T-helper 2 cell treated with Interferon-gamma antibody and Interleukin-4, amounts not matched to agents 5 μg/mL and 100 μg/mL, for 36 hours (primary cell): ENCODE measurements at regions not wholly inside any gene's neighbourhood (a gene's known extent, or its start where the extent isn't known, plus 50 kb on each side); places are given as distances from the start of the nearest gene placed in this dataset.
"Not testable (repeated sequence)": the region's sequence is repeated elsewhere in the genome, so short reads cannot be mapped to it uniquely, and the experiment has no call there.

ENCODE experiments used
- DNase-seq: peaks from one replicate; pipeline ENCODE4 v3.0.0; 2021; ENCODE audit warnings: low spot score
- H3K27ac Mint-ChIP-seq: one replicate; pipeline ENCODE4 v1.8.0; 2021; ENCODE audit warnings: mild to moderate bottlenecking, mixed read lengths
- H3K27me3 Mint-ChIP-seq: one replicate; pipeline ENCODE4 v1.8.0; 2021; ENCODE audit warnings: low read depth, mixed read lengths
- H3K36me3 Mint-ChIP-seq: one replicate; pipeline ENCODE4 v1.8.0; 2021; ENCODE audit warnings: low read depth, mixed read lengths
- H3K4me1 Mint-ChIP-seq: one replicate; pipeline ENCODE4 v1.8.0; 2021; ENCODE audit warnings: low read depth, mixed read lengths
- H3K4me3 Mint-ChIP-seq: one replicate; pipeline ENCODE4 v1.8.0; 2022; ENCODE audit warnings: mild to moderate bottlenecking, moderate library complexity, mixed read lengths
- H3K9me3 Mint-ChIP-seq: one replicate; pipeline ENCODE4 v1.8.0; 2021; ENCODE audit warnings: mixed read lengths

DNA sequence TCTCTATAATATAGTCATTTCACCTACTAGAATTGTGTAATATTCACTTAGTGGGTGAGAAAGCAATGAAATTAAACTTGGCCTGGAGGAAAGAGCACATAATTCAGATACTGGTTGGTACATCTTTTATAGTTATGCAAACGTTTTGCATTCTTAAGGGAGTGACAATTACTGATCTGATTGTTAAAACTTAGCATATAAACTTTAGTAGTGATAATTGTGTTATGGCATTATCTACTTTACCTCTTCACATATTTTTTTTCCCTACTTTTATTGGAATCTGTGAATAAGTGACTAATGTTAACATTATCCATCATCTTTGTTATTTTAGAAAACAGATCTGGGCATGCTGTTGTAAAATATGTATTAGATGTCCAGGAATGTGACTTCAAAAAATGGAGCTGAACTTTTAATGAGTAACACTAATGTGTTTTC lies 217.4 kb upstream of the GIMD1 start:
- Mint-ChIP-seq H3K4me1 (no peaks in the 10 kb centered on the region), H3K27me3 (no peaks in the 10 kb centered on the region), H3K36me3 (no peaks in the 10 kb centered on the region), H3K27ac (no peak overlapping the region), H3K9me3 (no peaks in the 10 kb centered on the region), H3K4me3 (no peak overlapping the region)
- no peak for DNase-seq

DNA sequence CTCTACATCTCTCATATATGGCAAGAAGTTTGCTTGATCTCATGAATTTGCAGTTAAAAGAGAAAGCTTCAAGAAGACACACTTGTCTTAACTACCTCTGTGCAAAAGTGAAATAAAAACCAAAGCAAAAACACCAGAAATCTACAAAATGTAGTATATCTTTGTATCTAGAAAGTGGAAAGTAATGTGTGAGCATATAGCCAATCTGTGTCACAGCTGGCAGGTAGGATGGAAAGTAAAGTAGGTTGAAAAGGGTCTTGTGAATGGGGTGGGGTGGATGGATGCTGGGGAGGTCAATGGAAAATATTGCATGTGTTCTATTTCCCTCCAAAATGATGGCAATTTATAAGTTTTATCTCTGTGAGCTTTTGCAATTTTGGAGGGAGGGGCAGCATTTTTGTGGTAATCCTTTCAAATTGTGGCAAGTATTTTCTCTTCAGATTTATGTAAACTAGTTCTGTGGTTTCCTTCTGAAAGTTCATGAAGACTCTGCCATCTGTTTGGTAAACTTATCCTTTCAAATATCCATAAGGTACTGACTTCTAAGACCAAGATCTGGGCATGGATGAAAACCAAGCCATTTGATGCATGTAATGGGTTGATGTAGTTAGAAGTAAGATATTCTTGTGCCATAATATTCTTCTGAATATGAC lies 215.9 kb upstream of the GIMD1 start:
- no peak overlapping the region for H3K4me3 Mint-ChIP-seq
- DNase-seq: no peak
- no peaks in the 10 kb centered on the region for H3K27me3 Mint-ChIP-seq
- no peak overlapping the region for H3K27ac Mint-ChIP-seq
- no peaks in the 10 kb centered on the region for H3K36me3 Mint-ChIP-seq
- H3K9me3 Mint-ChIP-seq: no peaks in the 10 kb centered on the region
- no peaks in the 10 kb centered on the region for H3K4me1 Mint-ChIP-seq

DNA sequence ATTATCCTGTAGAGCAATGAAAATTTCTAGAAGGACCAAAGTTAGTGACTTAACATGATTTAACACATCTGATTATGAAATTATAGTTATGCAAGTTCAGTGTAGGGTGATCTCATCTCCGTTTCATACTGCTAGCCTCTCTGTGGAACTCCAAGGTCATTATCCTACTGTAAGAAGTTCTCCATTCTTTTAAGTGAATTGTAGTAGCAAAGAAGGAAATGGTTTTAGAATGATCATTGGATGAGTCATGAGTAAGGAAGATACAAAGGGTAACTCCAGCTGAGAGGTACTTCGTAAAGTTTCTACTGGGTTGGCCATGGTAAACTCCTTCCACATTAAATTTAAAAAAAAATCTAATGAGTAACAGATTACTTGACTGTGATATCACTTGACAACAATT lies 215.0 kb upstream of the GIMD1 start:
- Mint-ChIP-seq H3K27ac (no peak overlapping the region), H3K9me3 (no peaks in the 10 kb centered on the region), H3K4me3 (no peak overlapping the region), H3K27me3 (no peaks in the 10 kb centered on the region), H3K36me3 (no peaks in the 10 kb centered on the region), H3K4me1 (no peaks in the 10 kb centered on the region)
- no peak for DNase-seq

DNA sequence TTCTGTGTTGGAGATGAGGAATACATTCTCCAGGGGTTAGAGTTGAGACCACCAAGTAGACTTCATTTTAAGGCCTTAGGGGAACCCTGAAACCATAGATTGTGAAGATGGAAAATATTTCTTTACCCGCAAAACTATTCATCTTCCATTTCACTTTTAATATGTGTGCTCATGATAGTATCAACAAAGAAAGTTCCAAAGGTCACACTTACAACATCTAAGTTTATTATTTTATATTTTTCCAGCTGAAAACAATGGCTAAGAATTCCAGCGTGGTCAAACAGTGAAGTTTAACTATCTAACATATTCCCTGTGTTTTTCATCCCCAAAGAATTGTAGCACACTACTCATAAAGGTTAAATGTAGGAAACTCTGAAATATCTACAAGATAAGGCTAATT lies 214.5 kb upstream of the GIMD1 start:
- Mint-ChIP-seq H3K4me1 (no peaks in the 10 kb centered on the region), H3K36me3 (no peaks in the 10 kb centered on the region), H3K4me3 (no peak overlapping the region), H3K27me3 (no peaks in the 10 kb centered on the region), H3K9me3 (no peaks in the 10 kb centered on the region), H3K27ac (no peak overlapping the region)
- no peak for DNase-seq

DNA sequence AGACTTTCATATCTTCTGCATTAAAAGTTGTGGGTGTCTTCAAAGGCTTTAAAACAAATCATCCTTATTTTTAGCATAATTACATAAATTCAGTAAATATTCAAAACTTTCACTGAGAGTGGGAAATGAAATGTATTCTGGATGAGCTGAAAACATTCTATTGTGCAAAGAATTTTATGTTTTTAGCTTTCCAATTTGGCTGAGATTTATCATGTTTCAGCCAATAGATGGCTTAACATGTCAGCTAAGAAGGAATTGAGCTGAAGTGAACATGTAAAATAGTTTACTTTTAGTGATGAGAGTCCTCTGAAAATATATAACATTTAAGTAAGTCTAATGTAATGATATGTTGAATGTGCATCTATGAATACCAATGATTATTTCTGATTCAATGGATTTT lies 213.5 kb upstream of the GIMD1 start:
- H3K4me3 Mint-ChIP-seq: no peak overlapping the region
- H3K27me3 Mint-ChIP-seq: no peaks in the 10 kb centered on the region
- DNase-seq: no peak
- H3K4me1 Mint-ChIP-seq: no peaks in the 10 kb centered on the region
- no peak overlapping the region for H3K27ac Mint-ChIP-seq
- H3K36me3 Mint-ChIP-seq: no peaks in the 10 kb centered on the region
- no peaks in the 10 kb centered on the region for H3K9me3 Mint-ChIP-seq

DNA sequence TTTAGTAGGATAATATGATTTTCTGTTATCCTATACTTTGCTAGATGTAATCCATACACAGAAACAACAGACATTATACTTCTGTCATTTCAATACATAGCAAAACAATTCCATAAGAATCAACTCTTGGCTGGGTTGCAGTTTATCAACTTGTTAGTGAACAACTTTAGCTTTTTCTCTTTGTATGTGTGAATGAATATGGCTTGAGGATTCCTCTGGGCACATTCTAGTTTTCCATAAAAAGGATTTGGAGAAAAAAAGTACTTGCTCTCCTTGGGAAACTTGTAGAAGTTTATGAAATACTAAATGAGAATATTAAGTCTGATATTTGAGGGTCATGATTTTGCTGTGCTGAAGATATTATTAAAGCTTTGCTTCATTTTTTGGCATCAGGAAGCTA lies 210.7 kb upstream of the GIMD1 start:
- H3K4me3 Mint-ChIP-seq: no peak overlapping the region
- no peaks in the 10 kb centered on the region for H3K4me1 Mint-ChIP-seq
- H3K27me3 Mint-ChIP-seq: no peaks in the 10 kb centered on the region
- no peak for DNase-seq
- H3K9me3 Mint-ChIP-seq: no peaks in the 10 kb centered on the region
- no peak overlapping the region for H3K27ac Mint-ChIP-seq
- H3K36me3 Mint-ChIP-seq: no peaks in the 10 kb centered on the region

DNA sequence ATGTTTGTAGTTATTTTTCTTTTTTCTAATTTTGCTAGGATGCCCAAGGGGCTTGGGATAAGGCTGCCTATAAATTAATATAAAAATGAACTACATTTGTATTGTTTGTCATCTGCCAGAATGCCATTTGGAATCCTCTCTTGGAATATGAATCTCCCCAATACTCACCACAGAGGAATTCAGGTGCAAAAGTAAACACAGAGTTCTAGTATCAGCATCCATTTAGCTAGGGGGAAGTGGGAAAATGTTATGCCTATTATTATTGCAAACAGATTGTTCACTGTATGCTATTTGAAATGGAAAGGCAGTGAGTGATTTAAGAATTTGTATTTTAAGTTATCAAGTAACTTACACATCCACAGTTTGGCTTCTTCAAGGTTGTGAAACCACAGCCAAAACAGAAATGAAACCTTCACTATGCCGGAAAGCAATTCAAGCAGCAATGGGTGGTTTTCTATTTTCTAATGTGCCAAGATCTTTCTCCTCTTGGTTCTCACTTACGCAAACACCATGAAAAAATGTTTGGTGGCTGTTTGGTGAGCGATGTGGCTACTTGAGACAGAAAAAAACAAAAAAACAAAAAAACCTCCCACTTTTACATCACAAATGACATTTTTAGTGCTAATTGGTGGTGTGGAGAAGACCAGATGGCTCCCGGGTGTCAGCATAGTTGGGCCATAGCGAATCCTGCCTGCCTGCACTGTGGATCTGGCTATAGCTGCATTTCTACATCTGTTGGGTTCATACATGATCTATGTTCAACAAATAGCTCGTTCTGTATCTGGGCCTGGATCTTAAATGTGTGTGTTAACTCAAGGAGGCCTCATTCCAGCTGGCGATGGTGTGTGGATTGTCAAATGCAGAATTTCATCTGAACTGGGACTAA lies 200.8 kb upstream of the GIMD1 start:
- H3K27ac Mint-ChIP-seq: no peak overlapping the region
- H3K27me3 Mint-ChIP-seq: no peaks in the 10 kb centered on the region
- H3K4me3 Mint-ChIP-seq: no peak overlapping the region
- H3K4me1 Mint-ChIP-seq: no peaks in the 10 kb centered on the region
- no peaks in the 10 kb centered on the region for H3K9me3 Mint-ChIP-seq
- no peak for DNase-seq
- no peaks in the 10 kb centered on the region for H3K36me3 Mint-ChIP-seq

DNA sequence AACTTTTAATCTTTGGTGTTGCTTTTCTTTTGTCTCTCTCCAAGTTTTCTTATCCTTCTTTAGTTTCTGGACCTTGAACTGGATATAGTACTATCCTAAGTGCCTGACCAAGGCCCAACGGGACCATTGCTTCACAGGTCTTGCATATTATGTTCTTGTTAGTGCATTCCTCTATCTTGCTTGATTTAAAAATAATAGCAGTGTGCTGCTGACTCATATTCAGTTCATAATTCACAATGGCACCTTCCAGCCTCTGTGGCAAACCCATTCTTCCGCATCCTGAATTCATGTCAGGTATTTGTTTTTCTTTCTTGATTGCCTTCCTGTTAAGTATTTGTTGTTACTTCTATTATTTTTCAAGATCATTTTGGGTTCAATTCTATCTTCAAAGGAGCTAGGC lies 197.1 kb upstream of the GIMD1 start:
- no peak overlapping the region for H3K27ac Mint-ChIP-seq
- peaks cover 7% of the 10 kb centered on the region for H3K9me3 Mint-ChIP-seq
- H3K4me1 Mint-ChIP-seq: no peaks in the 10 kb centered on the region
- H3K27me3 Mint-ChIP-seq: no peaks in the 10 kb centered on the region
- no peaks in the 10 kb centered on the region for H3K36me3 Mint-ChIP-seq
- no peak for DNase-seq
- no peak overlapping the region for H3K4me3 Mint-ChIP-seq

DNA sequence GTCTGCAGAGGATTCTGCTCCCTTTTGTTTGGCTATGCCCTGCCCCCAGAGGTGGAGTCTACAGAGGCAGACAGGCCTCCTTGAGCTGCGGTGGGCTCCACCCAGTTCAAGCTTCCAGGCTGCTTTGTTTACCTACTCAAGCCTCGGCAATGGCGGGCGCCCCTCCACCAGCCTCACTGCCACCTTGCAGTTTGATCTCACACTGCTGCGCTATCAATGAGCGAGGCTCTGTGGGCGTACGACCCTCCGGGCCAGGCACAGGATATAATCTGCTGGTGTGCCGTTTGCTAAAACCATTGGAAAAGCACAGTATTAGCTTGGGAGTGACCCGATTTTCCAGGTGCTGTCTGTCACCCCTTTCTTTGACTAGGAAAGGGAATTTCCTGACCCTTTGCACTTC lies 195.1 kb upstream of the GIMD1 start:
- not testable (repeated sequence) for H3K27me3 Mint-ChIP-seq, H3K4me3 Mint-ChIP-seq, H3K27ac Mint-ChIP-seq, H3K4me1 Mint-ChIP-seq, DNase-seq, H3K9me3 Mint-ChIP-seq, H3K36me3 Mint-ChIP-seq

DNA sequence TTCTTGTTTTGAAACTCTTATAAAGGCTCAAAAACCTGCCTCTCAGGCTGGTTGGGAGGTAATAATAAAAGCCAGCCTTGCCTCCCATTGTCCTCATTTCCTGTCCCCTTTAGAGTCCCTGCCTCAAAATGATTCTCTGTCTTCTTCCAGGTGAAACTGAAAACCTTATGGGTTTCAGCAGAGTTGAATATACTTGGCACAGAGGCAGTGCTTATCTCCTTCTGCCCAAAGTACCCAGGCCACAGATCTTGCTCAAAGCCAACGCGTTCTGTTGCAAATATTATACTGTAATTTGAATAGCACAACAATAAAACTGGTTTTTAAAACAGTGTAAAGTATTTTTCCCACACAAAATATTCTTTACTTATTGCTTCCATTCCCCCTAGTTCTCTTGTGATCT lies 183.1 kb upstream of the GIMD1 start:
- no peaks in the 10 kb centered on the region for H3K4me1 Mint-ChIP-seq
- H3K9me3 Mint-ChIP-seq: peaks cover 5% of the 10 kb centered on the region
- no peaks in the 10 kb centered on the region for H3K36me3 Mint-ChIP-seq
- H3K4me3 Mint-ChIP-seq: no peak overlapping the region
- H3K27me3 Mint-ChIP-seq: no peaks in the 10 kb centered on the region
- DNase-seq: no peak
- H3K27ac Mint-ChIP-seq: no peak overlapping the region

DNA sequence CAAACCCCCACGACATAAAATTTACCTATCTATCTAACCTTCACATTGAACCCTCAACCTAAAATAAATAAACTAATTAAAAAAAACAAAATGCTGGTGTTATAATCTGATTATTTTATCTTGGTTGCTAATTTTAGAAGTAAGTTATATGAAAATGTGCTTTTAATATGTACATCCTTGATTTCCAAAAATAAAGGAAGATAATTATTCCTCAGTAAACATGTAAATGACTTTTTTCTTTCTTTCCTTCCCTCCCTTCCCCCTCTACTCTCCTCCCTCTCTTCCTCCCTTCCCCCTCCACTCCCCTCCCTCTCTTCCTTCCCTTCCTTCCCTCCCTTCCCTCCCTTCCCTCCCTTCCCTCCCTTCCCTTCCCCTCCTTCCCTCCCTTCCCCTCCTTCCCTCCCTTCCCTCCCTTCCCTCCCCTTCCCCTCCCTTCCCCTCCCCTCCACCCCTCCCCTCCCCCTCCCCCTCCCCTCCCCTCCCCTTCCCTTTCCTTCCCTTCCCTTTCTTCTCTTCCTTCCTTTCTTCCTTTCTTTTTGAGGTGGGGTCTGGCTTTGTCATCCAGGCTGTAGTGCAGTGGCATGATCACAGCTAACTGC lies 180.0 kb upstream of the GIMD1 start:
- H3K27ac Mint-ChIP-seq: no peak overlapping the region
- H3K4me3 Mint-ChIP-seq: no peak overlapping the region
- no peaks in the 10 kb centered on the region for H3K36me3 Mint-ChIP-seq
- H3K4me1 Mint-ChIP-seq: no peaks in the 10 kb centered on the region
- no peaks in the 10 kb centered on the region for H3K27me3 Mint-ChIP-seq
- DNase-seq: no peak
- peaks cover 5% of the 10 kb centered on the region for H3K9me3 Mint-ChIP-seq

DNA sequence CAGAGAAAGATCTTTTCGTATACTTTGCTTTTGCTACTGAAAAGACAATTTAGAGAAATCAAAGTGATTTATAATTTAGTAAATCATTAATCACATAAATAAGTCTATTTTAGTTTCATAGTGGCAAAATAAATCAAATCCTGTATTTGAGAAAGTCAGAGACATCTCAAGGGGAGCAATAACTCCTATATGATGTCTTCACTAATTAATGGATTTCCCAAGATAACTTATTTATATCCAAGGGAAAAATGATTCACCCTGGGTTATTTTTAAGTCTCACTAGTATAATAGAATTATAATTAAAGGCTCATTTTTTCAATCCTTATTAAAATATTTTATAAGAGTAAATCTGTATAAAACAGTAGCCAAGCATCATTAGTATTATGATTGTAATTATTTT lies 177.8 kb upstream of the GIMD1 start:
- Mint-ChIP-seq H3K27me3 (no peaks in the 10 kb centered on the region), H3K27ac (no peak overlapping the region)

DNA sequence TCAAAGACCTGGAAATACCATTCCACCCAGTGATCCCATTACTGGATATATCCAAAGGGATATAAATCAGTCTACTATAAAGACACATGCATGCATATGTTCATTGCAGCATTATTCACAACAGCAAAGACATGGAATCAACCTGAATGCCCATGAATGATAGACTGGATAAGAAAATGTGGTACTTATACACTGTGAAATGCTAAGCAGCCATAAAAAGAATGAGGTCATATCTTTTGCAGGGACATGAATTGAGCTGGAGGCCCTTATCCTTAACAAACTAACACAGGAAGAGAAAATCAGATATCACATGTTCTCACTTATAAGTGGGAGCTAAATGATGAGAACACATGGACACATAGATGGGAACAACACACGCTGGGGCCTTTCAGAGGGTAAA lies 174.0 kb upstream of the GIMD1 start:
- not testable (repeated sequence) for DNase-seq, H3K27ac Mint-ChIP-seq, H3K4me3 Mint-ChIP-seq, H3K9me3 Mint-ChIP-seq, H3K36me3 Mint-ChIP-seq, H3K27me3 Mint-ChIP-seq, H3K4me1 Mint-ChIP-seq

More for the DNA sequence above, 177.8 kb upstream of the GIMD1 start:
- no peaks in the 10 kb centered on the region for H3K4me1 Mint-ChIP-seq
- no peaks in the 10 kb centered on the region for H3K36me3 Mint-ChIP-seq
- peaks cover 5% of the 10 kb centered on the region for H3K9me3 Mint-ChIP-seq
- DNase-seq: no peak
- H3K4me3 Mint-ChIP-seq: no peak overlapping the region

DNA sequence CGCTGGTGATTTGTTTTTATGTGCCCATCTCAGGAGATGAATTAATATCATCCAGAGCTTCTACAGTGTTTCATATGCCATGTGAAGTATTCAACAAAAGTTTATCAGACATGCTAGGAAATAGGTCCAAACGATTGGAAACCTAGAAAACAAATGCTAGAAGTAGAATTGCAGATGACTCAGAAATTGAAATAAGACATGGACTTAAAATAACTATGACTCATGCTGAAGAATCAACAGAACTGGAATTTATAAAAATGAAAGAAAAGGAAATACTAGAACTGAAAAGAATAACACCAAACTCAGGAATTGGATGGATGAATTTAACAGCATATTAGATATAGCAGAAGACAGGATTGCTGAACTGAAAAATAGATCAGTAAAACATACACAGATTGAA lies 172.7 kb upstream of the GIMD1 start:
- Mint-ChIP-seq H3K27me3 (no peaks in the 10 kb centered on the region), H3K4me1 (no peaks in the 10 kb centered on the region), H3K36me3 (no peaks in the 10 kb centered on the region), H3K27ac (no peak overlapping the region), H3K4me3 (no peak overlapping the region), H3K9me3 (no peaks in the 10 kb centered on the region)
- DNase-seq: no peak
